Coronary artery (tissue), 2 donors: ENCODE measurements at regions not wholly inside any gene's neighbourhood (a gene's known extent, or its start where the extent isn't known, plus 50 kb on each side); places are given as distances from the start of the nearest gene placed in this dataset.

Experiments
- DNase-seq: peaks from one replicate; pipeline ENCODE4 v3.0.0-alpha.2; 2017; ENCODE audit warnings: low spot score
- H3K27ac ChIP-seq, 2 donors: fragments of 200-600 bp; sonication (generic); one replicate each; pipeline ENCODE4 v1.5.1; 2016 to 2019
- H3K4me3 ChIP-seq: fragments of 200-600 bp; sonication (generic); 2 replicates; pipeline ENCODE4 v1.5.1; 2016; ENCODE audit warnings: mild to moderate bottlenecking, moderate library complexity
- TF ChIP-seq, protein P1 (sequence below): fragments of 200-600 bp; sonication (generic); IDR thresholded peaks from one replicate; pipeline ENCODE4 v1.5.1; 2019; ENCODE audit warnings: antibody characterized with exemption

DNA sequence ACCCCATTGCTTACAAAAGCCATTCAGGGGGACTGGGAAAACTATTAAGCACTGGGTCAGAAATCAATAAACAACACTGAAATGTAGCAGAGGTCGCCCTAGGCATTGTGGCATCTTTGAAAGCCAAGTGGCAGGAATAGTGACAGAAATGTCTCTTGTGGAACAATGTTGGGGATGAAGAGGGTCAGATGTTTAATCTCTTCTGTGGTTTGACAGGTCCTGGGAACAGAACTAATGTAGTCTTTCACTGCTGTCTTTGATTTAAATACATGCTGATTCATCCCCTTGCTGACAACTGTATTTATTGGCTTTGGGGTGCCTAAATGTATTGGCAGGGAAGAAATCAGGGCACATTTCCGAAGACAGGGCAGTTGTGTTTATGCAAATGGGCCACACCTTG, 194.8 kb downstream of the ATG4C start:
- no peak for DNase-seq
- Histone ChIP-seq H3K27ac (no peak overlapping the region), H3K4me3 (no peak overlapping the region)
- TF ChIP-seq, protein P1, sequence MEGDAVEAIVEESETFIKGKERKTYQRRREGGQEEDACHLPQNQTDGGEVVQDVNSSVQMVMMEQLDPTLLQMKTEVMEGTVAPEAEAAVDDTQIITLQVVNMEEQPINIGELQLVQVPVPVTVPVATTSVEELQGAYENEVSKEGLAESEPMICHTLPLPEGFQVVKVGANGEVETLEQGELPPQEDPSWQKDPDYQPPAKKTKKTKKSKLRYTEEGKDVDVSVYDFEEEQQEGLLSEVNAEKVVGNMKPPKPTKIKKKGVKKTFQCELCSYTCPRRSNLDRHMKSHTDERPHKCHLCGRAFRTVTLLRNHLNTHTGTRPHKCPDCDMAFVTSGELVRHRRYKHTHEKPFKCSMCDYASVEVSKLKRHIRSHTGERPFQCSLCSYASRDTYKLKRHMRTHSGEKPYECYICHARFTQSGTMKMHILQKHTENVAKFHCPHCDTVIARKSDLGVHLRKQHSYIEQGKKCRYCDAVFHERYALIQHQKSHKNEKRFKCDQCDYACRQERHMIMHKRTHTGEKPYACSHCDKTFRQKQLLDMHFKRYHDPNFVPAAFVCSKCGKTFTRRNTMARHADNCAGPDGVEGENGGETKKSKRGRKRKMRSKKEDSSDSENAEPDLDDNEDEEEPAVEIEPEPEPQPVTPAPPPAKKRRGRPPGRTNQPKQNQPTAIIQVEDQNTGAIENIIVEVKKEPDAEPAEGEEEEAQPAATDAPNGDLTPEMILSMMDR: no peak

GRCh38 chr1:62981434-62981833, 197.5 kb downstream of the ATG4C start:
- no peak overlapping the region for H3K4me3 ChIP-seq
- H3K27ac ChIP-seq: no peak overlapping the region
- TF ChIP-seq, protein P1: no peak
- DNase-seq: no peak

DNA sequence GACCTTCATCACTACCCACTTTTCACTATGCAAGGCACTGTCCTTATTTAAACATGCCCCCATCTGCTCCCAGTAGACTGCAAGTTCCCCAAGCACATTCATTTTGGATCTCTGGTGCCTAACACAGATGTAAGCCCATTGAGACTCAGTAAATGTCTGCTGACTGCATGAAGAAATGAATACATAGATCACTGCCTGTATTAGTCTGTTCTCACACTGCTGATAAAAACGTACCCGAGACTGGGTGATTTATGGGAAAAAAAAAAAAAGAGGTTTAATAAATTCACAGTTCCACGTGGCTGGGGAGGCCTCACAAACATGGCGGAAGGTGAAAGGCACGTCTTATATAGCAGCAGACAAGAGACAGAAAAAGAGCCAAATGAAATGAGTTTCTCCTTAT, 204.9 kb downstream of the ATG4C start:
- Histone ChIP-seq H3K4me3 (no peak overlapping the region), H3K27ac (no peak overlapping the region)
- TF ChIP-seq, protein P1: no peak
- DNase-seq: no peak

GRCh38 chr1:62989497-62989896, 205.6 kb downstream of the ATG4C start:
- TF ChIP-seq, protein P1: no peak
- no peak for DNase-seq
- Histone ChIP-seq H3K27ac (no peak overlapping the region), H3K4me3 (no peak overlapping the region)

DNA sequence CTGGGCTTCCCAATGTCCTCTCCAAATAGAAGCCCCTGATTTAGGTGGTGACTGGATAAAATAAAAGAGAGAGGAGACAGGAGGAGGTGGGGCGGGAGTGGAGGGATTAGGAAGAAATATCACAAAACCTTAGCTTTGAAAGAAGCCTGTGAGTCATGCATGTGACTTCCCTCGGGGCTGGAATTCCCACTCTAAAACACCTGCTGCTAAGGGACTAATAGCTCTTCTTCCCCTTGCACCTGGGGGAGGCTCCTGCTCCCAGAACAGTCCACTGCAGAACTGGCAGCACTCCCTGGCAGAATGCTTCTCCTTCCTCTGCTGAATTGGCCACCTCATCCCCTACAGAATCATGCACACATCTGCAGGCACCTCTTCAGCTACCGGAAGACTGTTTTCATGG, 207.2 kb downstream of the ATG4C start:
- no peak for DNase-seq

GRCh38 chr1:62993844-62994243, 209.9 kb downstream of the ATG4C start:
- TF ChIP-seq, protein P1: no peak
- Histone ChIP-seq H3K27ac (no peak overlapping the region), H3K4me3 (no peak overlapping the region)
- DNase-seq: no peak

More for the DNA sequence above, 207.2 kb downstream of the ATG4C start:
- H3K27ac ChIP-seq: no peak overlapping the region
- no peak overlapping the region for H3K4me3 ChIP-seq
- TF ChIP-seq, protein P1: no peak

DNA sequence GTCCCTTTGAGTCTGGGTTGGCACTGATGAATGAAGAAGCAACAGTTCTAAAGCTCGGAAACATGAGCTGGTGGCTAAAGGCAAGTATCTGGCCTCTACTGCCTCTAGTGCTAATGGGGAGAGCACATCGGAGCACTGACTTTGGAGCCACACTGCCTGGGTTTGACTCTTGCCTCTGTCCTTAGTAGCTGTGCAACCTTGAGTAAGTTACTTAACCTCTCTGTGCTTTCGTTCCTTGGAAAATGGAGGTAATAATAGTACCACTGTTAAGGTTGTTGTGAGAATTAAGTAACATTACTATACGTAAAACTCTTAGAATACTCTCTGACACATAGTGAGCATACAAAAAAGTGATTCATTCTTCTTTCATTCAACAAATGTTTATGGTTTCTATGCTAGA, 211.2 kb downstream of the ATG4C start:
- no peak overlapping the region for H3K27ac ChIP-seq
- H3K4me3 ChIP-seq: no peak overlapping the region
- DNase-seq: no peak
- TF ChIP-seq, protein P1: no peak
